Upper lobe of left lung (tissue), 4 donors: ENCODE measurements at regions not wholly inside any gene's neighbourhood (a gene's known extent, or its start where the extent isn't known, plus 50 kb on each side); places are given as distances from the start of the nearest gene placed in this dataset.

Experiments
- CTCF ChIP-seq, 6 experiments: fragments of 450-650 bp in 4 of 6; fragments of 200-600 bp in 2 of 6; sonication (generic) in 2 of 6; IDR thresholded peaks; one replicate each; pipeline ENCODE4 v1.5.1; 2016 to 2019; ENCODE audit warnings: antibody characterized with exemption in 6 of 6
- EP300 ChIP-seq, 4 donors: sonication (generic); formaldehyde crosslinking; IDR thresholded peaks; one replicate each; pipeline ENCODE4 v1.5.1; 2017; ENCODE audit warnings: antibody characterized with exemption in 4 of 4, control low read depth in 2 of 4
- POLR2A ChIP-seq, 4 donors: fragments of 450-650 bp; IDR thresholded peaks; one replicate each; pipeline ENCODE4 v1.5.1; 2016 to 2017; ENCODE audit warnings: antibody characterized with exemption in 4 of 4, mild to moderate bottlenecking in 2 of 4
- POLR2AphosphoS5 ChIP-seq, 2 donors: sonication (generic); formaldehyde crosslinking; IDR thresholded peaks; one replicate each; pipeline ENCODE4 v1.5.1; 2017; ENCODE audit warnings: antibody characterized with exemption in 2 of 2

DNA sequence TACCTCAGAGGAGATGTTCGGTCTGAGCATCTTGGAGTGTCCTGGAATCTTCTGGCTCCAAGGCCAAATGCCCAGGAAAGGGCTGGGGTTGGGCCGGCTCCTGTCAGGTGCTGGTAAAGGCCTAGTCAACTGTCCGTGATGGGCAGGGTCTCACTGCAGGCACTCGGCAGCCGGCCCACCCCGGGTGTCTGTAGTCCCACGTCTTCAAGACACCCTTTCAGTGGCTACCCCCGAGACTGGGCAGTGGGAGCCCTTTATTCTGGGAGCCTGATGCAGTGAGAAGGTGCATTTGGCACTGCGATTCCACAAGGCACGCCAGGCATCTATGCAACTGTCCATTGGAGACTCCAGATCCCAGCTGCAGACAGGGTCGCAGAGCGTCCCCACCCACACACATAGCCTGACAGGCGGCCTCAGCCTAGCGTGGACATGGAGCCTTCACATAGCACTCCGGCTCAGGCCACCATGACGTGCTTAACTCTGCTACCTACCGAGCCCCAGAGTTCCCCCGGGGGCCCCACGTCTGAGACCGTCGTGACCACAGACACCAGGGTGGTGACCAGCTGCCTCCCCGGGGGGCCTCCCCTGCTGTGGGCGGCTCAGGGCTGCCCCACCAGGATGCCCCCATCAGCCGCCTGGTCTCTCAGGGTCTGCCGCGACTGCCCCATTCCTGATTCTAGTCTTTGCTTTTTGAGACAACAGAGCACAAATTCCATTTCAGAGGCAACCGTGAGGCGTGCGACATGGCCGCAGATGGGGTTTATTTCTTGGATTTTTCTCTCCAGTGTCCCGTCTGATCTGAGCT lies 331.8 kb upstream of the SFSWAP start:
- TF ChIP-seq CTCF (IDR thresholded peaks at IDR 0.05) (no peak), POLR2A (IDR thresholded peaks at IDR 0.05) (no peak), POLR2AphosphoS5 (IDR thresholded peaks at IDR 0.05) (no peak), EP300 (IDR thresholded peaks at IDR 0.05) (no peak)
